ENCODE measurements at regions not wholly inside any gene's neighbourhood (a gene's known extent, or its start where the extent isn't known, plus 50 kb on each side); places are given as distances from the start of the nearest gene placed in this dataset.

GRCh38 chr6:14706378-14706929, 539.4 kb upstream of the JARID2 start:
- H3K4me2 ChIP-seq (ENCODE audit: low read length), result peak overlapping the region; percentile 48
- no peak overlapping the region for H3K27ac ChIP-seq (ENCODE audit: low read depth, low read length)
- RAD21 ChIA-PET (ENCODE audit: low non-redundant PET in 1 of 2, low total read pairs in 2 of 2, uncharacterized antibody in 2 of 2, unreplicated experiment in 2 of 2), result no interaction called here

DNA sequence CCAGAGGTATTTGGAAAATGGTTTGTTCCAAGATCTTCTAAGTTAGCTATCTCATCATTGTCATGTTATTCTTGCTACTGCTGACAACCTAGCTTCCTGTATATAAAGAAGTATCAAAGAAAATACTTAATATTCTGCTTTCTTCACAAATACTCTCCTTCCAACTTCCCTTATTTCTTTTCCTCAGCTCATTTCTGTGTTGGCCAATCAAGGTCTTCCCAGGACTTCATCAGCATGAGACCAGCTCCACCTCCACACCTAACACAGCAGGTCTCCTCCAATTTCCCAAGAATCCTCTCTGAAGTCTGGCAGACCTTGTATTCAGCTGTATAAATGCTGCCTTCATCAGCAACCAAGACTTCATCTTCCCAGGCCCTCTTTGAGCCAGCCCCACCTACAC, 538.6 kb upstream of the JARID2 start:
- BruUV-seq (replicated peaks), result no TSS peak
- TF ChIP-seq RAD21 (IDR thresholded peaks at IDR 0.05; ENCODE audit: low read depth), result no peak
- no peak for TF ChIP-seq POLR2AphosphoS5 (IDR thresholded peaks at IDR 0.05; ENCODE audit: low read depth, low read length)
- no peak for TF ChIP-seq SIN3A (IDR thresholded peaks at IDR 0.05; ENCODE audit: low read depth)
- TF ChIP-seq EZH2 (IDR thresholded peaks at IDR 0.05), result no peak
- no peak for TF ChIP-seq MAX (IDR thresholded peaks at IDR 0.05)
- TF ChIP-seq YY1 (IDR thresholded peaks at IDR 0.05; ENCODE audit: extremely low read depth, insufficient replicate concordance, low read depth, low read length), result no peak
- TF ChIP-seq POLR2A (IDR thresholded peaks at IDR 0.05; ENCODE audit: borderline replicate concordance, extremely low read depth, insufficient read depth, insufficient read length), result no peak
- TF ChIP-seq CBX3 (IDR thresholded peaks at IDR 0.05; ENCODE audit: low read depth), result no peak
- TF ChIP-seq ZBTB33 (IDR thresholded peaks at IDR 0.05; ENCODE audit: extremely low read depth, insufficient replicate concordance, low read length), result no peak
- no peak for TF ChIP-seq CEBPB (IDR thresholded peaks at IDR 0.05; ENCODE audit: low read depth)
- Histone ChIP-seq H3K79me2 (ENCODE audit: insufficient read depth, low read length) (no peaks in the 10 kb centered on the region), H3K4me2 (ENCODE audit: low read length) (no peak overlapping the region), H3K4me1 (ENCODE audit: control insufficient read depth in 1 of 2, insufficient read depth in 2 of 2, low read length in 2 of 2) (peaks cover 0 to 50% of the 10 kb centered on the region in 2 experiments; a peak in 2 of 4 replicates), H3K9ac (ENCODE audit: low read length) (no peak overlapping the region), H2AFZ (ENCODE audit: low read depth, low read length, poor library complexity, severe bottlenecking) (peak overlapping the region; percentile 26), H3K27ac (ENCODE audit: low read depth, low read length) (no peak overlapping the region), H3K36me3 (ENCODE audit: control insufficient read depth in 1 of 2, insufficient read depth in 2 of 2, low read length in 2 of 2) (no peaks in the 10 kb centered on the region), H3K9me2 (ENCODE audit: insufficient read depth) (no peaks in the 10 kb centered on the region), H4K20me1 (ENCODE audit: insufficient read depth) (no peaks in the 10 kb centered on the region), H3K4me3 (replicated peaks in 1 of 2; ENCODE audit: low read depth in 1 of 2, low read length in 2 of 2) (no peak overlapping the region), H3K27me3 (ENCODE audit: insufficient read depth, low read length) (no peaks in the 10 kb centered on the region), H3K9me3 (ENCODE audit: control insufficient read depth in 1 of 2, insufficient read depth in 1 of 2, low read depth in 1 of 2, low read length in 2 of 2) (no peaks in the 10 kb centered on the region)
- ChIA-PET CTCF (no interaction called here), POLR2A (no interaction called here), RAD21 (ENCODE audit: low non-redundant PET in 1 of 2, low total read pairs in 2 of 2, uncharacterized antibody in 2 of 2, unreplicated experiment in 2 of 2) (no interaction called here)
- intact Hi-C loops (cut with micrococcal nuclease), result no loop called here
- no peak for DNase-seq (ENCODE audit: low read depth, low spot score)
- ATAC-seq, result no peak

More at GRCh38 chr6:14706378-14706929, 539.4 kb upstream of the JARID2 start:
- no peaks in the 10 kb centered on the region for H3K9me3 ChIP-seq (ENCODE audit: control insufficient read depth in 1 of 2, insufficient read depth in 1 of 2, low read depth in 1 of 2, low read length in 2 of 2)
- peaks cover 0 to 42% of the 10 kb centered on the region in 2 experiments; a peak in 2 of 4 replicates for H3K4me1 ChIP-seq (ENCODE audit: control insufficient read depth in 1 of 2, insufficient read depth in 2 of 2, low read length in 2 of 2)
- intact Hi-C loops (cut with micrococcal nuclease), result no loop called here
- BruUV-seq (replicated peaks), result no TSS peak
- no peaks in the 10 kb centered on the region for H3K27me3 ChIP-seq (ENCODE audit: insufficient read depth, low read length)
- no peak overlapping the region for H3K9ac ChIP-seq (ENCODE audit: low read length)
- no peaks in the 10 kb centered on the region for H4K20me1 ChIP-seq (ENCODE audit: insufficient read depth)
- H3K36me3 ChIP-seq (ENCODE audit: control insufficient read depth in 1 of 2, insufficient read depth in 2 of 2, low read length in 2 of 2), result no peaks in the 10 kb centered on the region
- TF ChIP-seq FOSL1 (IDR thresholded peaks at IDR 0.05; ENCODE audit: low read depth) (peak; percentile 43), MAX (IDR thresholded peaks at IDR 0.05) (no peak), JUND (IDR thresholded peaks at IDR 0.05) (peak; percentile 16; the same call in 1 of the 2 replicates), EGR1 (IDR thresholded peaks at IDR 0.05; ENCODE audit: low read depth) (peak; percentile 56), SP1 (IDR thresholded peaks at IDR 0.05; ENCODE audit: low read depth) (peak; percentile 46), CBX3 (IDR thresholded peaks at IDR 0.05; ENCODE audit: low read depth) (peak; percentile 55; the same call in 1 of the 2 replicates), SIN3A (IDR thresholded peaks at IDR 0.05; ENCODE audit: low read depth) (no peak)
- ATAC-seq (peak; percentile 37; the same call in 1 of the 2 replicates), DNase-seq (ENCODE audit: low read depth, low spot score) (peak; percentile 48)
- no peaks in the 10 kb centered on the region for H3K9me2 ChIP-seq (ENCODE audit: insufficient read depth)
- no peak overlapping the region for H2AFZ ChIP-seq (ENCODE audit: low read depth, low read length, poor library complexity, severe bottlenecking)
- no peak overlapping the region for H3K4me3 ChIP-seq (replicated peaks in 1 of 2; ENCODE audit: low read depth in 1 of 2, low read length in 2 of 2)
- ChIA-PET CTCF (no interaction called here), POLR2A (interaction anchor here (0.6 kb wide), 1 partner anchor 21 kb away, joined by 3 read pairs; no protein-coding TSS in a partner anchor)
- no peaks in the 10 kb centered on the region for H3K79me2 ChIP-seq (ENCODE audit: insufficient read depth, low read length)

Data from HCT116 (cell line).